MCF 10A (cell line): ENCODE measurements at regions not wholly inside any gene's neighbourhood (a gene's known extent, or its start where the extent isn't known, plus 50 kb on each side); places are given as distances from the start of the nearest gene placed in this dataset.

Experiments used
- BruUV-seq: library from RNA; stranded (reverse); fragments of 400-500 nt; replicated peaks from 2 replicates; lab custom pipeline; 2021; lab: Mats Ljungman, UMichigan
- CTCF ChIA-PET: fragments of 300-600 bp; sonication (Branson Sonifier 250); formaldehyde crosslinking; extraction: SDS; loops from one replicate; lab custom pipeline; 2021; ENCODE audit warnings: antibody characterized with exemption, inconsistent platforms; lab: Yijun Ruan, JAX
- POLR2A ChIA-PET: fragments of 300-600, 350-650 bp; sonication (Branson Sonifier 250); formaldehyde crosslinking; extraction: SDS; loops from one replicate; lab custom pipeline; 2020; ENCODE audit warnings: antibody characterized with exemption, inconsistent platforms; lab: Yijun Ruan, JAX
- DNase-seq: peaks from one replicate; pipeline ENCODE4 v3.0.0-alpha.2; 2018; ENCODE audit not compliant: unreplicated experiment
- H3K27ac Mint-ChIP-seq: one replicate; pipeline ENCODE4 v1.8.0; 2022; ENCODE audit warnings: mild to moderate bottlenecking, low read depth, mixed read lengths; ENCODE audit not compliant: unreplicated experiment
- H3K27me3 Mint-ChIP-seq: one replicate; pipeline ENCODE4 v1.8.0; 2022; ENCODE audit warnings: mixed read lengths; ENCODE audit not compliant: insufficient read depth, unreplicated experiment
- H3K36me3 Mint-ChIP-seq: one replicate; pipeline ENCODE4 v1.8.0; 2022; ENCODE audit warnings: mild to moderate bottlenecking, moderate library complexity, mixed read lengths; ENCODE audit not compliant: insufficient read depth, unreplicated experiment
- H3K4me1 Mint-ChIP-seq: one replicate; pipeline ENCODE4 v1.8.0; 2022; ENCODE audit warnings: mixed read lengths; ENCODE audit not compliant: insufficient read depth, unreplicated experiment
- H3K4me3 Mint-ChIP-seq: one replicate; pipeline ENCODE4 v1.8.0; 2022; ENCODE audit warnings: mild to moderate bottlenecking, moderate library complexity, mixed read lengths; ENCODE audit not compliant: unreplicated experiment
- H3K9me3 Mint-ChIP-seq: one replicate; pipeline ENCODE4 v1.8.0; 2022; ENCODE audit warnings: mixed read lengths; ENCODE audit not compliant: unreplicated experiment
- intact Hi-C: fragments of 100-400 bp; cut with micrococcal nuclease; formaldehyde crosslinking; loops from 2 replicates; pipeline ENCODE4 v1.14.1; 2022
- TF ChIP-seq, protein P1 (sequence below): fragments of 200-600 bp; IDR thresholded peaks from one replicate; pipeline ENCODE4 v1.8.0; 2022; ENCODE audit warnings: antibody characterized with exemption, mild to moderate bottlenecking; ENCODE audit not compliant: unreplicated experiment

DNA sequence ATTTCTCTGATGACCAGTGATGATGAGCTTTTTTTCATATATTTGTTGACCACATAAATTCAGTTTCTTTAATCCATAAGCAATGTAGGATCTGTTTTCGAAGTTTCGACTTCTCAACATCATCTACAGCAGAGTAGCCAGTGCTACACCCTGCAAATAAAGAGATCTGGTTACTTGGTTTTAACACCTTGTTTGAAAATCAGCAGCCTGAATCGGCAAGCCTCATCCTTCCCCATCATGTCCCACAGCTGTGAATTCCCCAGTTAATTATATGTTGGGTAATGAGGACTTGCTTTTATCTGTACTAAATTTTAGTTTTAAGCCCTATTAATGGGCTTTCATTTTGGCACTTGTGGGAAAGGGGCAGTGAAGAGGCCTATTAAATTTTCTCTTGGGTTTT lies 80.6 kb downstream of the BMP2 start:
- Mint-ChIP-seq H3K36me3 (no peaks in the 10 kb centered on the region), H3K27me3 (no peaks in the 10 kb centered on the region), H3K4me3 (no peak overlapping the region), H3K27ac (no peak overlapping the region), H3K9me3 (no peaks in the 10 kb centered on the region), H3K4me1 (no peaks in the 10 kb centered on the region)
- BruUV-seq, result no TSS peak
- TF ChIP-seq, protein P1, sequence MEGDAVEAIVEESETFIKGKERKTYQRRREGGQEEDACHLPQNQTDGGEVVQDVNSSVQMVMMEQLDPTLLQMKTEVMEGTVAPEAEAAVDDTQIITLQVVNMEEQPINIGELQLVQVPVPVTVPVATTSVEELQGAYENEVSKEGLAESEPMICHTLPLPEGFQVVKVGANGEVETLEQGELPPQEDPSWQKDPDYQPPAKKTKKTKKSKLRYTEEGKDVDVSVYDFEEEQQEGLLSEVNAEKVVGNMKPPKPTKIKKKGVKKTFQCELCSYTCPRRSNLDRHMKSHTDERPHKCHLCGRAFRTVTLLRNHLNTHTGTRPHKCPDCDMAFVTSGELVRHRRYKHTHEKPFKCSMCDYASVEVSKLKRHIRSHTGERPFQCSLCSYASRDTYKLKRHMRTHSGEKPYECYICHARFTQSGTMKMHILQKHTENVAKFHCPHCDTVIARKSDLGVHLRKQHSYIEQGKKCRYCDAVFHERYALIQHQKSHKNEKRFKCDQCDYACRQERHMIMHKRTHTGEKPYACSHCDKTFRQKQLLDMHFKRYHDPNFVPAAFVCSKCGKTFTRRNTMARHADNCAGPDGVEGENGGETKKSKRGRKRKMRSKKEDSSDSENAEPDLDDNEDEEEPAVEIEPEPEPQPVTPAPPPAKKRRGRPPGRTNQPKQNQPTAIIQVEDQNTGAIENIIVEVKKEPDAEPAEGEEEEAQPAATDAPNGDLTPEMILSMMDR, result no peak
- no peak for DNase-seq
- intact Hi-C loops, result no loop called here
- CTCF ChIA-PET, result interaction anchor here (0.7 to 1.2 kb wide), 4 partner anchors 11 to 1918 kb away, joined by 3 to 4 read pairs (median 4); no protein-coding TSS in a partner anchor
- POLR2A ChIA-PET, result interaction anchor here (0.6 kb wide), 1 partner anchor 57 kb away, joined by 3 read pairs; no protein-coding TSS in a partner anchor

DNA sequence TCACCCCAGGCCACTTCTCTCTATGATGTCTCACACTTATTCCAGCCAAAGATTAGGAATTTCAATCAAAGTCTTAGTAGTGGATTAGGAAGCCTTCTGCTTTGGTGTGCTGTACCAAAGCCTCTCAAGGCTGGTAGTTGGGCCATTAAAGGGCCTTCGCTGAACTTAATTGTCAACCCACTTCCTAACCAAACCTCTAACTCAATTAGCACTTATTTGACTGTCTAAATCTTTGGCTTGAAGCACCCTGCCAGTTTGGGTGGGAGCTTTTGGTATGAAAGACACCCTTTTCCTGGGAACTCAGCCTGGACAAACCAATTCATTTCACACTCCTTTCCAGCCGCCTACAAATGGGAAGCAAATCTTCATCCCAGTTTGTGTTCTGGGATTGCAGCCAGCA lies 81.5 kb downstream of the BMP2 start:
- H3K27me3 Mint-ChIP-seq, result no peaks in the 10 kb centered on the region
- no TSS peak for BruUV-seq
- no peak overlapping the region for H3K4me3 Mint-ChIP-seq
- ChIA-PET POLR2A (interaction anchor here (0.7 kb wide), 1 partner anchor 948 kb away, joined by 4 read pairs; no protein-coding TSS in a partner anchor), CTCF (interaction anchor here (0.7 to 1.2 kb wide), 4 partner anchors 12 to 1917 kb away, joined by 3 to 4 read pairs (median 3); no protein-coding TSS in a partner anchor)
- DNase-seq, result no peak
- H3K4me1 Mint-ChIP-seq, result no peaks in the 10 kb centered on the region
- no peaks in the 10 kb centered on the region for H3K36me3 Mint-ChIP-seq
- intact Hi-C loops, result no loop called here
- TF ChIP-seq, protein P1, result no peak
- H3K9me3 Mint-ChIP-seq, result no peaks in the 10 kb centered on the region
- H3K27ac Mint-ChIP-seq, result no peak overlapping the region

DNA sequence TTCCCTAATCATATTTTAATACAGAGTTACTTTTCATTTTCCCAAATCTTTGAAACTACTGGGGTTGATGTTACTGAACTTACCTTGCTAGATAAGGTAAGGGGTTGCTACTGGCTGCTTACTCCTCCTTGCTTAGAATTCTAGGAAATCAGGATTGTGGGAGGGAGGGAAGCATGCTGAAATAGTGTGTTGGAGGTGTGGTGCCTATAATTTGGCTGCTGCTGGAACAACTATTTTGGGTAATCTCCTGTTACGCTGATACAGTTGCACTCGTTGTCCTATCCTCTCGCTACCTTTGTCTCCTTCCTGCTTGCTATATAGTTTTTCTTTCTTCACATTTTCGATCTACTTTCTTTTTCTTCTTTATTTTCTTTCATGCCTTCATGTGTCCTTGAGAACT lies 83.7 kb downstream of the BMP2 start:
- Mint-ChIP-seq H3K4me1 (no peaks in the 10 kb centered on the region), H3K27me3 (no peaks in the 10 kb centered on the region), H3K9me3 (no peaks in the 10 kb centered on the region), H3K4me3 (no peak overlapping the region), H3K27ac (no peak overlapping the region), H3K36me3 (no peaks in the 10 kb centered on the region)
- BruUV-seq, result no TSS peak
- ChIA-PET CTCF (no interaction called here), POLR2A (interaction anchor here (2.1 kb wide), 1 partner anchor 11 kb away, joined by 8 read pairs; no protein-coding TSS in a partner anchor)
- TF ChIP-seq, protein P1, result no peak
- intact Hi-C loops, result no loop called here
- no peak for DNase-seq

DNA sequence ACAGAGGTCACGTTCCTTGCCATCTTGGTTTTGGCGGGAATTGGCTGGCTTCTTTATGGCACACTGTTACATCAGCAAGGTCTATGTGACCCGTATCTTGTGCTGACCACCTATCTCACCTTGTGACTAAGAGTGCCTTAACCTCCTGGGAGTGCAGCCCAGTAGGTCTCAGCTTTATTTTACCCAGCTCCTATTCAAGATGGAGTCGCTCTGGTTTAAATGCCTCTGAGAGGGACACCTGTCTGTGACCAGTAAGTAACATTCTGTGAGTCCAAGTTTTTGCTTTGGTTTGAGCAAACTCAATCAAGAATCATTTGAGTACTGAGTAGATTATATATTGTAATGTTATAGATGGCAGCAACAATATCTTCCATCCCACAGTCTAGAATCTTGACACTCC lies 85.0 kb downstream of the BMP2 start:
- intact Hi-C loops, result no loop called here
- Mint-ChIP-seq H3K36me3 (no peaks in the 10 kb centered on the region), H3K4me1 (no peaks in the 10 kb centered on the region), H3K9me3 (no peaks in the 10 kb centered on the region), H3K4me3 (no peak overlapping the region), H3K27ac (no peak overlapping the region), H3K27me3 (no peaks in the 10 kb centered on the region)
- TF ChIP-seq, protein P1, result no peak
- BruUV-seq, result no TSS peak
- no peak for DNase-seq
- ChIA-PET POLR2A (no interaction called here), CTCF (interaction anchor here (0.5 to 2.7 kb wide), 4 partner anchors 23 to 544 kb away, joined by 3 to 15 read pairs (median 4); no protein-coding TSS in a partner anchor)
